Adipocyte (in vitro differentiated cells): ENCODE measurements at regions not wholly inside any gene's neighbourhood (a gene's known extent, or its start where the extent isn't known, plus 50 kb on each side); places are given as distances from the start of the nearest gene placed in this dataset.

Source experiments
- DNase-seq: peaks from one replicate; pipeline ENCODE4 v3.0.0-alpha.2; 2015; ENCODE audit warnings: low read depth
- H3K27me3 ChIP-seq: replicated peaks from 2 replicates; pipeline ENCODE4 v1.7.0; 2013; ENCODE audit warnings: mild to moderate bottlenecking, low read length, moderate library complexity; ENCODE audit not compliant: control insufficient read depth, insufficient read depth
- H3K36me3 ChIP-seq: 2 replicates; pipeline ENCODE4 v1.7.0; 2013; ENCODE audit warnings: low read length, mild to moderate bottlenecking, moderate library complexity; ENCODE audit not compliant: control insufficient read depth, insufficient read depth, severe bottlenecking
- H3K4me1 ChIP-seq: 2 replicates; pipeline ENCODE4 v1.7.0; 2013; ENCODE audit warnings: mild to moderate bottlenecking, low read length, moderate library complexity; ENCODE audit not compliant: control insufficient read depth, insufficient read depth
- H3K4me3 ChIP-seq: 2 replicates; pipeline ENCODE4 v1.7.0; 2013; ENCODE audit warnings: mild to moderate bottlenecking, low read length, moderate library complexity
- H3K9ac ChIP-seq: 2 replicates; pipeline ENCODE4 v1.7.0; 2013; ENCODE audit warnings: mild to moderate bottlenecking, low read length, moderate library complexity
- H3K9me3 ChIP-seq: 2 replicates; pipeline ENCODE4 v1.7.0; 2013; ENCODE audit warnings: mild to moderate bottlenecking, low read length, moderate library complexity; ENCODE audit not compliant: control insufficient read depth

DNA sequence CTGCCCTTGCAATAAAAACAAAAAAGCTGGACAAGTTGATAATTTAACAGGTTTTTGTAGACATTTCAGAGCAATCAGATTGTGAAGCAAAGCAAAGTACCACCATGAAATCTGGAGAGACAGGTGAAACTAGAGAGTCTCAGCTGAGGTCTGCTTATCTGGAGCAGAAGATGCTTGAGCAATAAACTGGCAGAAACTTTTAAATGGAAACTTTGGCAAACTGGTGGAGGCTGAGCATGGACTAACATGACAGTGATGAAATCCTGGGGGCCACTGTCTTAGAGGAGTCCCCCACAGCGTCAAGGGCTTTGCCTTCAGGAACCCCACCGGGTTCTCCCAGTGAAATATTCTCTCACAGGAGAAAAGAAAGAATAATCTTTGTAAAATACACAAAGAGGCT, 416.3 kb upstream of the B3GALT2 start:
- Histone ChIP-seq H3K9ac (no peak overlapping the region), H3K36me3 (no peaks in the 10 kb centered on the region), H3K27me3 (no peaks in the 10 kb centered on the region), H3K4me3 (no peak overlapping the region), H3K9me3 (no peaks in the 10 kb centered on the region), H3K4me1 (no peaks in the 10 kb centered on the region)
- DNase-seq = no peak

- Histone ChIP-seq H3K27me3 (no peaks in the 10 kb centered on the region), H3K36me3 (no peaks in the 10 kb centered on the region), H3K4me3 (no peak overlapping the region), H3K9ac (no peak overlapping the region), H3K4me1 (no peaks in the 10 kb centered on the region), H3K9me3 (no peaks in the 10 kb centered on the region)
- DNase-seq = no peak
These were observed 406.9 kb upstream of the B3GALT2 start for GRCh38 chr1:193593147-193593885.

GRCh38 chr1:193592317-193592716, 405.9 kb upstream of the B3GALT2 start:
- Histone ChIP-seq H3K9me3 (no peaks in the 10 kb centered on the region), H3K36me3 (no peaks in the 10 kb centered on the region), H3K27me3 (no peaks in the 10 kb centered on the region), H3K4me3 (no peak overlapping the region), H3K4me1 (no peaks in the 10 kb centered on the region), H3K9ac (no peak overlapping the region)
- DNase-seq = no peak

DNA sequence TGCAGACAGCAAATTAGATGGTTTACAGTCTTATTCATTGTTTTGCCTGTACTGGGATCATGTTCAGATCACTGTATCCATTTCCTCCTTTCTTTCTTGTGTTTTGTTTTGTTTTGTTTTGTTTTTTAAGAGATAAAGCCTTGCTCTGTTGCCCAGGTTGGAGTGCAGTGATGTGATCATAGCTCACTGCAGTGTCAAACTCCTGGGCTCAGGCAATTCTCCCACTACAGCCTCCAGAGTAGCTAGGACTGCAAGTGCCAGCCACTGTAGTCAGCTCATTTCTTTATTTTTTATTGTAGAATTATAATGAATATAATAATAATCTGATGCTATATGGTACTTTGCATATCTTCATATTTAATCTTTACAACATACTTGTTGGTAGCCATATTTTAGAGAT, 403.7 kb upstream of the B3GALT2 start:
- H3K27me3 ChIP-seq = no peaks in the 10 kb centered on the region
- no peak overlapping the region for H3K4me3 ChIP-seq
- no peaks in the 10 kb centered on the region for H3K4me1 ChIP-seq
- no peak overlapping the region for H3K9ac ChIP-seq
- H3K9me3 ChIP-seq = no peaks in the 10 kb centered on the region
- DNase-seq = no peak
- no peaks in the 10 kb centered on the region for H3K36me3 ChIP-seq

DNA sequence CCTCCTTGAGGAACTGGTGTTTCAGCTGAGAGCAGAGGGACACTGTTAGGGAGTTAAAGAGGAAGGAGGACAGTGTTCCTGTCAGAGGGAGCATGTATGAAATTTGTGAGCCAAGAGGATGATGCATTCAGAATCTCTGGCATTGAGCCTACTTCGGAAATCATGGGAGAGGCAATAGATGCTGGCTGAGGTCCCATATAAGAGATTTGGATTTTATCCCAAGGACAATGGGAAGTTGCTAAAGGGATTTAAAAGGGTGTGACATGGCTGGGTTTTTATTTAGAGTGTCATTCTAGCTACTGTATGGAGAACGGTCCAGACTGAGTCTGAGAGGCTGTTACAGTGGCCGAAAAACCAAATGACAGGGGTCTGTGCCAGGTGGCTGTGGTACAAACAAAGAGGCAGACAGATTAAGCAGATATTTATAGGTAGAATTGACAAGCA, 403.2 kb upstream of the B3GALT2 start:
- Histone ChIP-seq H3K27me3 (no peaks in the 10 kb centered on the region), H3K9me3 (no peaks in the 10 kb centered on the region), H3K4me1 (no peaks in the 10 kb centered on the region), H3K9ac (no peak overlapping the region), H3K36me3 (no peaks in the 10 kb centered on the region), H3K4me3 (no peak overlapping the region)
- peak; percentile 32 for DNase-seq

DNA sequence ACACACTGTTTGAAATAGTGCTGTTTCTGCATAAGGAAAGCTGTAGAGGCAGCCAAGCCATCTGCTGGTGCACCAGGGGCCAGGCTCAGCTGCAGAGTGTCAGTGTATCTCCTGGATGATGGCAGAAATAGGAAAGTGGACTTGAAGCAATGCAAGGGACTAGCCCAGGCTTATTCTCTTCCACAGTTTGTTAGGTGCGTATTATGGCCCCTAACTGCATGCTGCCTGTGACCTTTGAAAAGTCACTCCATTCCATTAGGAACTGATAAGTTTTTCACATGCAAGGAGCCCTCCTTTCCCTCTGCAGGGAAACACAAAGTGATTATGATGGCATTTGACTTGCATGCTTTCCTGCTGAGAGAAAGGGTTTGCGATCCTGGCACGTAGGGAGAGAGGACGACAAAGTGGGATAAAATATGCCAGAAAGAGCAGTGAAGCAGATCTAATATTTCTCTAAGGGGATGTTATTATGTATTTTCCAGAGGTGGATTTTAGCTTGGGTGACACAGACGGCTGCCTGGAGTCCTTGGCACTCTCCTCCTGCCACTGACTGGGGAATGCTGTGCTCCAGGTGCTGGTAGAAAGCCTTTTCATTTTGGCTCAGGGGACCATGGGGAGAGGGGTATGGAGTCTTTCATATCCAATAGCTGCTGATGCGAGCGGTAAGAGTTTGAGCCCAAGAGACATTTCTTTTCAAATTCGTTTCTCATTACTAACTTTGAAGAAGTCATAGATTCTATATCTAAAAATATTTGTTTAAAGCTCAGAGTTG, 402.1 kb upstream of the B3GALT2 start:
- Histone ChIP-seq H3K9me3 (no peaks in the 10 kb centered on the region), H3K9ac (no peak overlapping the region), H3K4me3 (no peak overlapping the region), H3K27me3 (no peaks in the 10 kb centered on the region), H3K36me3 (no peaks in the 10 kb centered on the region), H3K4me1 (no peaks in the 10 kb centered on the region)
- DNase-seq = peak; percentile 20

GRCh38 chr1:193584731-193585239, 398.4 kb upstream of the B3GALT2 start:
- Histone ChIP-seq H3K27me3 (no peaks in the 10 kb centered on the region), H3K36me3 (no peaks in the 10 kb centered on the region), H3K9me3 (no peaks in the 10 kb centered on the region), H3K9ac (no peak overlapping the region), H3K4me3 (no peak overlapping the region), H3K4me1 (no peaks in the 10 kb centered on the region)
- no peak for DNase-seq

DNA sequence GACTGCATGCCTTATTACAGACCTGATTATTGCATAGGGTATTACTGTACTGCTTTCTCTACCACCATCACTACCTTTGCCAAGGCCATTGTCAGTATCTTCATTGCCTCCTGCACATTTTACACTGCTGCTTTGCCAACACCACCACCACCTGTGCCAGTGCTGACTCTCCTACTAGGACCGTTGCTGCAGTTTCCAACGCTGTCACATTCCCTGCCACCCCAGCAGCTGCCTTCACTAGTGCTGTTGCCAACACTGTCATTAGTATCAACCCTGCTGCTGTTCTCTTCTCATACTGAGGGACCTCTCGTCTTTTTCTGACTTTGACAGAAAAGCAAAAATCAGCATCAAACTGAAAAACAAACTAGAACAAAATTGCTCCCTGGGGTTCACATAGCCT, 394.9 kb upstream of the B3GALT2 start:
- Histone ChIP-seq H3K9ac (no peak overlapping the region), H3K9me3 (no peaks in the 10 kb centered on the region), H3K36me3 (no peaks in the 10 kb centered on the region), H3K4me3 (no peak overlapping the region), H3K27me3 (no peaks in the 10 kb centered on the region), H3K4me1 (no peaks in the 10 kb centered on the region)
- no peak for DNase-seq

DNA sequence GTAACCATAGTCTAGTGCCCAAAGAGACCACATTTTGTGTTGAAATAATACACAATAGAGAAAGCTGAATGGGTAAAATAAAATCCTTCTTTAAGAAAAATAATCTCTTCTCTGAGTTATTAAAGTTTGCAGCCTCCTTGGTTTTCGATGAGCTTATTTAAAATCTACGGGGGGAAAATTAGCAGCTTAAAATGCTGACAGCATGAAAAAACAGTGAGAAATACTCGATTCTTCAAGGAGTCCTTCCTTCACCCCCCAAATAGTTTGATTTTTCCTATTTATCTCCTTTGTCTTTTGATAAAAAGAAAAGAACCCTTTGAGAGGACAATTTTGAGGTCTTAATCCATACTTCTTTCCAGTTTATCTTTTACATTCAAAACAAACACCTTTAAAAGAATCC, 394.0 kb upstream of the B3GALT2 start:
- no peaks in the 10 kb centered on the region for H3K36me3 ChIP-seq
- no peaks in the 10 kb centered on the region for H3K4me1 ChIP-seq
- no peaks in the 10 kb centered on the region for H3K9me3 ChIP-seq
- DNase-seq = no peak
- H3K9ac ChIP-seq = no peak overlapping the region
- H3K27me3 ChIP-seq = no peaks in the 10 kb centered on the region
- no peak overlapping the region for H3K4me3 ChIP-seq

DNA sequence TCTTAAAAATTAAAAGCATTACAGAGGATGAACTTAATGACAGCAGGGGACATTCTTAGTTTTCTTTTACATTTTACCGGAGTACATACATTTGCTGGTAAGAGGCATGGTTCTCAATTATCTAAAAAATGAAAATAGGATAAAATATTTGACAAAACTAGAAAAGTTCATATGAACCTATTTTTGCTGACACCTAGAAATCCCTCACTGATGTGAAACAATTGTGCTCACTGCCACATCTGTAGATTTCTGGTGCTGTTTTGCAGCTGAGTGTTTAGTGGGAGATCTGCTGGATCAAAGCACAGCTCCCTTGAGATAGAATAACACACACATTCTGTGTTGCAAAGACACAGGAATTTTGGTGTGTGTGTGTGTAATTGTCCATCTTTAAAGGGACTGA, 392.9 kb upstream of the B3GALT2 start:
- H3K4me3 ChIP-seq = no peak overlapping the region
- H3K36me3 ChIP-seq = no peaks in the 10 kb centered on the region
- H3K27me3 ChIP-seq = no peaks in the 10 kb centered on the region
- no peaks in the 10 kb centered on the region for H3K9me3 ChIP-seq
- H3K4me1 ChIP-seq = no peaks in the 10 kb centered on the region
- no peak overlapping the region for H3K9ac ChIP-seq
- no peak for DNase-seq

DNA sequence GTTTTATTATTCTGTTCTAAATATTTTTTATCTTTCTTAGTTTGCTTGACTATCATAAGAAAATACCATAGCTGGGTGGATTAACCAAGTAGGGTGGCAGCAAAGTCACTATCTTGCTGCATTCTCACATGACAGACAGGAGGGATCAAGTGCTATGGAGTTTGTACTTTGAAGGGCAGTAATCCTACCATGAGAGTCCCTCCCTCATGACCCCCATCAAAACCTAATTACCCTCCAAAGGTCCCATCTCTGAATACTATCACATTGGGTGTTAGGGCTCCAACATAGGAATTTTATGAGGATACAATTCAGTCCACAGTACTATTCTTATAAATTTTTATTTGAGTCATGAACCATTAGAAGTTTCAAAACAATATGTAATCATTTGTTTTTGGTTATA, 388.5 kb upstream of the B3GALT2 start:
- Histone ChIP-seq H3K36me3 (no peaks in the 10 kb centered on the region), H3K27me3 (no peaks in the 10 kb centered on the region), H3K4me3 (no peak overlapping the region), H3K9me3 (no peaks in the 10 kb centered on the region), H3K9ac (no peak overlapping the region), H3K4me1 (no peaks in the 10 kb centered on the region)
- no peak for DNase-seq
